IMR-90 (cell line): ENCODE measurements at regions not wholly inside any gene's neighbourhood (a gene's known extent, or its start where the extent isn't known, plus 50 kb on each side); places are given as distances from the start of the nearest gene placed in this dataset.

ENCODE experiments used
- ATAC-seq: fragments of 200-7000 bp; cut with Tn5 transposase; 2 replicates; pipeline ENCODE4 v1.9.1; 2020; ENCODE audit warnings: low read depth, mild to moderate bottlenecking, moderate library complexity
- BruUV-seq: library from RNA; stranded (reverse); fragments of 400-500 nt; replicated peaks from 2 replicates; lab custom pipeline; 2021; lab: Mats Ljungman, UMichigan
- CTCF ChIA-PET: fragments of 300-600 bp; formaldehyde crosslinking; extraction: SDS; loops from one replicate; lab custom pipeline; 2021; ENCODE audit warnings: antibody characterized with exemption; lab: Yijun Ruan, JAX
- POLR2A ChIA-PET: fragments of 300-600 bp; sonication (Branson Sonifier 250); formaldehyde crosslinking; loops from one replicate; lab custom pipeline; 2022; ENCODE audit warnings: antibody characterized with exemption; ENCODE audit not compliant: unreplicated experiment; lab: Charles Lee
- DNase-seq: peaks from one replicate; pipeline ENCODE4 v3.0.0; 2013
- H2AFZ ChIP-seq: replicated peaks from 2 replicates; pipeline ENCODE3; 2013; ENCODE audit warnings: low read length, mild to moderate bottlenecking; ENCODE audit not compliant: poor library complexity
- H2AK5ac ChIP-seq: 2 replicates; pipeline ENCODE4 v1.6.1; 2013; ENCODE audit warnings: low read depth, low read length, inconsistent platforms
- H2AK9ac ChIP-seq: replicated peaks from 2 replicates; pipeline ENCODE3; 2013; ENCODE audit warnings: mild to moderate bottlenecking, low read depth, low read length, moderate library complexity; ENCODE audit not compliant: poor library complexity
- H2BK120ac ChIP-seq: 2 replicates; pipeline ENCODE4 v1.6.1; 2013; ENCODE audit warnings: low read depth, low read length, inconsistent platforms
- H2BK15ac ChIP-seq: 3 replicates; pipeline ENCODE4 v1.6.1; 2013; ENCODE audit warnings: low read depth, low read length, inconsistent platforms
- H2BK20ac ChIP-seq: 2 replicates; pipeline ENCODE4 v1.6.1; 2013; ENCODE audit warnings: low read depth, mild to moderate bottlenecking, inconsistent platforms, low read length, moderate library complexity
- H2BK5ac ChIP-seq: 2 replicates; pipeline ENCODE4 v1.6.1; 2013; ENCODE audit warnings: mild to moderate bottlenecking, low read depth, low read length, inconsistent platforms; ENCODE audit not compliant: poor library complexity, severe bottlenecking
- H3K14ac ChIP-seq: replicated peaks from 2 replicates; pipeline ENCODE4 v1.6.1; 2013; ENCODE audit warnings: low read depth, low read length, inconsistent platforms
- H3K18ac ChIP-seq: 2 replicates; pipeline ENCODE4 v1.6.1; 2013; ENCODE audit warnings: low read depth, low read length, control low read depth
- H3K23ac ChIP-seq: 2 replicates; pipeline ENCODE4 v1.6.1; 2013; ENCODE audit warnings: low read depth, low read length, inconsistent platforms
- H3K27ac ChIP-seq: 2 replicates; pipeline ENCODE4 v1.5.1; 2013; ENCODE audit warnings: mild to moderate bottlenecking, control low read depth, low read length; ENCODE audit not compliant: insufficient read depth
- H3K27me3 ChIP-seq: 2 replicates; pipeline ENCODE4 v1.6.1; 2013; ENCODE audit warnings: low read length; ENCODE audit not compliant: control insufficient read depth, insufficient read depth
- H3K36me3 ChIP-seq: 2 replicates; pipeline ENCODE4 v1.6.1; 2013; ENCODE audit warnings: low read length, mixed read lengths; ENCODE audit not compliant: control insufficient read depth, insufficient read depth
- H3K4ac ChIP-seq: 2 replicates; pipeline ENCODE4 v1.6.1; 2013; ENCODE audit warnings: low read depth, low read length, inconsistent platforms
- H3K4me1 ChIP-seq: 2 replicates; pipeline ENCODE4 v1.6.1; 2013; ENCODE audit warnings: low read length, mixed read lengths; ENCODE audit not compliant: control insufficient read depth, insufficient read depth
- H3K4me2 ChIP-seq: 2 replicates; pipeline ENCODE4 v1.6.1; 2013; ENCODE audit warnings: low read depth, mild to moderate bottlenecking, control low read depth, low read length, moderate library complexity
- H3K4me3 ChIP-seq: 2 replicates; pipeline ENCODE4 v1.5.1; 2013; ENCODE audit warnings: low read depth, mild to moderate bottlenecking, control low read depth, low read length, moderate library complexity; ENCODE audit not compliant: insufficient read depth
- H3K56ac ChIP-seq: 2 replicates; pipeline ENCODE4 v1.6.1; 2013; ENCODE audit warnings: low read length, inconsistent platforms; ENCODE audit not compliant: insufficient read depth; ENCODE audit errors: extremely low read depth
- H3K79me1 ChIP-seq, 2 experiments: 2 replicates each; pipeline ENCODE4 v1.6.1; 2013; ENCODE audit warnings: low read length in 2 of 2, inconsistent platforms in 1 of 2, low read depth in 1 of 2
- H3K9ac ChIP-seq: 2 replicates; pipeline ENCODE4 v1.6.1; 2013; ENCODE audit warnings: low read depth, low read length, control low read depth
- H3K9me1 ChIP-seq: 2 replicates; pipeline ENCODE4 v1.6.1; 2013; ENCODE audit warnings: low read length, inconsistent platforms; ENCODE audit not compliant: insufficient read depth
- H3K9me3 ChIP-seq: 2 replicates; pipeline ENCODE4 v1.6.1; 2013; ENCODE audit warnings: low read length; ENCODE audit not compliant: control insufficient read depth, insufficient read depth
- H4K20me1 ChIP-seq: 2 replicates; pipeline ENCODE4 v1.6.1; 2013; ENCODE audit warnings: low read length, inconsistent platforms; ENCODE audit not compliant: insufficient read depth
- H4K5ac ChIP-seq: 2 replicates; pipeline ENCODE4 v1.6.1; 2013; ENCODE audit warnings: mild to moderate bottlenecking, low read depth, low read length, control low read depth
- H4K8ac ChIP-seq, 2 experiments: 2 replicates each; pipeline ENCODE4 v1.6.1; 2013; ENCODE audit warnings: low read depth in 2 of 2, low read length in 2 of 2, control low read depth in 1 of 2, inconsistent platforms in 1 of 2
- H4K91ac ChIP-seq: 2 replicates; pipeline ENCODE4 v1.6.1; 2013; ENCODE audit warnings: low read depth, low read length, inconsistent platforms; ENCODE audit not compliant: insufficient read depth
- BHLHE40 ChIP-seq: fragments of 150-350 bp; IDR thresholded peaks from 2 replicates; pipeline ENCODE4 v1.6.1; 2016; ENCODE audit warnings: mild to moderate bottlenecking, low read depth, low read length
- CEBPB ChIP-seq: IDR thresholded peaks from 2 replicates; pipeline ENCODE4 v1.6.1; 2012; ENCODE audit warnings: low read depth, low read length, improper control_type of control experiment
- CHD1 ChIP-seq: IDR thresholded peaks from 2 replicates; pipeline ENCODE4 v1.6.1; 2012; ENCODE audit warnings: low read depth, low read length, improper control_type of control experiment
- FOS ChIP-seq: fragments of 150-350 bp; IDR thresholded peaks from 2 replicates; pipeline ENCODE4 v1.6.1; 2016; ENCODE audit warnings: low read depth, low read length
- MAZ ChIP-seq: IDR thresholded peaks from 2 replicates; pipeline ENCODE4 v1.6.1; 2012; ENCODE audit warnings: low read depth, mild to moderate bottlenecking, low read length, improper control_type of control experiment, moderate library complexity, borderline replicate concordance
- MXI1 ChIP-seq: IDR thresholded peaks from 2 replicates; pipeline ENCODE4 v1.6.1; 2012; ENCODE audit warnings: low read depth, mild to moderate bottlenecking, low read length, moderate library complexity, borderline replicate concordance
- POLR2A ChIP-seq: IDR thresholded peaks from 2 replicates; pipeline ENCODE4 v1.6.1; 2012; ENCODE audit warnings: mild to moderate bottlenecking, low read depth, low read length
- RCOR1 ChIP-seq: IDR thresholded peaks from 2 replicates; pipeline ENCODE4 v1.6.1; 2012; ENCODE audit warnings: mild to moderate bottlenecking, low read length, improper control_type of control experiment; ENCODE audit not compliant: insufficient replicate concordance
- dilution Hi-C: fragments of 300-500 bp; cut with HindIII; formaldehyde crosslinking; loops from one replicate; pipeline ENCODE4 v1.14.3; 2018; ENCODE audit warnings: low sequenced_read_pairs; ENCODE audit not compliant: unreplicated experiment
- in situ Hi-C: fragments of 300-500 bp; cut with MboI; formaldehyde crosslinking; loops from 3 replicates; pipeline ENCODE4 v1.14.3; 2019; ENCODE audit warnings: low sequenced_read_pairs, inconsistent platforms, mixed read lengths
- intact Hi-C: fragments of 100-400 bp; cut with micrococcal nuclease; formaldehyde crosslinking; loops from 2 replicates; pipeline ENCODE4 v1.10.0; 2022
- TF ChIP-seq, protein P1 (sequence below): fragments of 150-350 bp; IDR thresholded peaks from 2 replicates; pipeline ENCODE4 v1.6.1; 2017; ENCODE audit warnings: mild to moderate bottlenecking, antibody characterized with exemption, low read length, low read depth
- TF ChIP-seq, protein P2 (sequence below): fragments of 150-350 bp; IDR thresholded peaks from 2 replicates; pipeline ENCODE4 v1.6.1; 2016; ENCODE audit warnings: low read depth, mild to moderate bottlenecking, low read length, moderate library complexity, borderline replicate concordance

DNA sequence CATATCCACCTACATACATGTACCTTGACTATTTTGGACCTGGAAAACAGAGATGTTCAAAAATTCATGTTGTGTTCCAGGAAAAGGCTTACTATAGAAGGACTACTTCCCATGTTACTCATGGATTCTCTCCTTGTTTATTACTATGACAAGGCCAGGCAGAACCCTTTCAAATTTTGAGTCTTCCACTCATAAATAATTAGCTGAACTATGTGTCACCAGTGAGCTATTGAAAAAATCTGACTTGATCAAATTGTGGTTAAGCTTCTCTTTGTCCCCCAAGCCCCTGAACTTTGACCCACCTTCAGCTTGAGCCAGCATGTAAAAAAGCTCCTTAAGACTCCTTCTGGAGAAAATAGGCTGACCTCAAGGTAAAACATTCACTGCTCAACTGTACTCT lies 1142.8 kb upstream of the EYS start:
- no TSS peak for BruUV-seq
- no peak overlapping the region for H4K91ac ChIP-seq
- H3K14ac ChIP-seq = no peak overlapping the region
- in situ Hi-C loops (no loop called here), dilution Hi-C loops (no loop called here), intact Hi-C loops (no loop called here)
- no peak overlapping the region for H3K4me2 ChIP-seq
- H3K79me1 ChIP-seq = no peaks in the 10 kb centered on the region
- H2AK9ac ChIP-seq = no peak overlapping the region
- H3K18ac ChIP-seq = no peak overlapping the region
- H4K20me1 ChIP-seq = no peaks in the 10 kb centered on the region
- TF ChIP-seq FOS = no peak
- TF ChIP-seq POLR2A = no peak
- no peak for TF ChIP-seq MXI1
- TF ChIP-seq MAZ = no peak
- TF ChIP-seq, protein P1, sequence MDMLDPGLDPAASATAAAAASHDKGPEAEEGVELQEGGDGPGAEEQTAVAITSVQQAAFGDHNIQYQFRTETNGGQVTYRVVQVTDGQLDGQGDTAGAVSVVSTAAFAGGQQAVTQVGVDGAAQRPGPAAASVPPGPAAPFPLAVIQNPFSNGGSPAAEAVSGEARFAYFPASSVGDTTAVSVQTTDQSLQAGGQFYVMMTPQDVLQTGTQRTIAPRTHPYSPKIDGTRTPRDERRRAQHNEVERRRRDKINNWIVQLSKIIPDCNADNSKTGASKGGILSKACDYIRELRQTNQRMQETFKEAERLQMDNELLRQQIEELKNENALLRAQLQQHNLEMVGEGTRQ = no peak
- TF ChIP-seq BHLHE40 = no peak
- no peak for TF ChIP-seq CHD1
- TF ChIP-seq, protein P2, sequence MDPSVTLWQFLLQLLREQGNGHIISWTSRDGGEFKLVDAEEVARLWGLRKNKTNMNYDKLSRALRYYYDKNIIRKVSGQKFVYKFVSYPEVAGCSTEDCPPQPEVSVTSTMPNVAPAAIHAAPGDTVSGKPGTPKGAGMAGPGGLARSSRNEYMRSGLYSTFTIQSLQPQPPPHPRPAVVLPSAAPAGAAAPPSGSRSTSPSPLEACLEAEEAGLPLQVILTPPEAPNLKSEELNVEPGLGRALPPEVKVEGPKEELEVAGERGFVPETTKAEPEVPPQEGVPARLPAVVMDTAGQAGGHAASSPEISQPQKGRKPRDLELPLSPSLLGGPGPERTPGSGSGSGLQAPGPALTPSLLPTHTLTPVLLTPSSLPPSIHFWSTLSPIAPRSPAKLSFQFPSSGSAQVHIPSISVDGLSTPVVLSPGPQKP = no peak
- no peak for TF ChIP-seq RCOR1
- TF ChIP-seq CEBPB = no peak
- H3K4ac ChIP-seq = no peak overlapping the region
- H3K36me3 ChIP-seq = no peaks in the 10 kb centered on the region
- no peak overlapping the region for H4K5ac ChIP-seq
- no peak overlapping the region for H2BK20ac ChIP-seq
- H3K4me3 ChIP-seq = no peak overlapping the region
- H3K27ac ChIP-seq = no peak overlapping the region
- no peaks in the 10 kb centered on the region for H3K9me1 ChIP-seq
- H2AFZ ChIP-seq = no peak overlapping the region
- ChIA-PET CTCF (no interaction called here), POLR2A (no interaction called here)
- H3K9me3 ChIP-seq = peaks cover 2% of the 10 kb centered on the region
- H2AK5ac ChIP-seq = no peak overlapping the region
- H2BK5ac ChIP-seq = no peak overlapping the region
- no peak overlapping the region for H2BK15ac ChIP-seq
- no peak overlapping the region for H2BK120ac ChIP-seq
- no peaks in the 10 kb centered on the region for H3K27me3 ChIP-seq
- no peak overlapping the region for H3K9ac ChIP-seq
- H3K56ac ChIP-seq = no peak overlapping the region
- DNase-seq (no peak), ATAC-seq (no peak)
- H3K4me1 ChIP-seq = no peaks in the 10 kb centered on the region
- H3K23ac ChIP-seq = no peak overlapping the region
- H4K8ac ChIP-seq = no peak overlapping the region
